SK-N-DZ (cell line): ENCODE measurements at regions not wholly inside any gene's neighbourhood (a gene's known extent, or its start where the extent isn't known, plus 50 kb on each side); places are given as distances from the start of the nearest gene placed in this dataset.

ENCODE experiments used
- DNase-seq: peaks from one replicate; pipeline ENCODE4 v3.0.0-alpha.2; 2015; ENCODE audit warnings: low spot score

GRCh38 chr7:130927062-130927461 is 193.1 kb upstream of the KLF14 start:
- DNase-seq, result no peak

GRCh38 chr7:130927564-130927963 is 193.6 kb upstream of the KLF14 start:
- DNase-seq, result no peak

- no peak for DNase-seq
Observed at GRCh38 chr7:130929896-130930659, 196.1 kb upstream of the KLF14 start.

- no peak for DNase-seq
Observed at GRCh38 chr7:130930681-130931080, 196.7 kb upstream of the KLF14 start.

GRCh38 chr7:130931423-130931822 is 197.4 kb upstream of the KLF14 start:
- DNase-seq, result no peak

- DNase-seq, result no peak
Observed at GRCh38 chr7:130932088-130932487, 198.1 kb upstream of the KLF14 start.

GRCh38 chr7:130932667-130933432 is 198.8 kb upstream of the KLF14 start:
- DNase-seq, result no peak

GRCh38 chr7:130933919-130934318 is 199.9 kb upstream of the KLF14 start:
- DNase-seq, result no peak

- no peak for DNase-seq
Observed at GRCh38 chr7:130935564-130936157, 201.7 kb upstream of the KLF14 start.

GRCh38 chr7:130936202-130936931 is 202.4 kb upstream of the KLF14 start:
- no peak for DNase-seq

GRCh38 chr7:130937016-130937415 is 203.0 kb upstream of the KLF14 start:
- no peak for DNase-seq

- DNase-seq, result no peak
Observed at GRCh38 chr7:130937830-130938229, 203.8 kb upstream of the KLF14 start.

GRCh38 chr7:130938661-130939060 is 204.7 kb upstream of the KLF14 start:
- DNase-seq, result no peak

GRCh38 chr7:130939321-130940095 is 205.5 kb upstream of the KLF14 start:
- no peak for DNase-seq

- no peak for DNase-seq
Observed at GRCh38 chr7:130940326-130940725, 206.3 kb upstream of the KLF14 start.

- no peak for DNase-seq
Observed at GRCh38 chr7:130940907-130941306, 206.9 kb upstream of the KLF14 start.

- no peak for DNase-seq
Observed at GRCh38 chr7:130941322-130942210, 207.6 kb upstream of the KLF14 start.

GRCh38 chr7:130942211-130942964 is 208.4 kb upstream of the KLF14 start:
- no peak for DNase-seq

GRCh38 chr7:130943336-130943901 is 209.4 kb upstream of the KLF14 start:
- no peak for DNase-seq
